HCT116 (cell line): ENCODE measurements at regions not wholly inside any gene's neighbourhood (a gene's known extent, or its start where the extent isn't known, plus 50 kb on each side); places are given as distances from the start of the nearest gene placed in this dataset.

Experiments used
- ATAC-seq: fragments of 200-7000 bp; cut with Tn5 transposase; 2 replicates; pipeline ENCODE4 v1.9.1; 2020; ENCODE audit warnings: mild to moderate bottlenecking, moderate library complexity
- BruUV-seq: library from RNA; stranded (reverse); fragments of 400-500 nt; replicated peaks from 2 replicates; lab custom pipeline; 2021; lab: Mats Ljungman, UMichigan
- CTCF ChIA-PET: fragments of 300-600 bp; sonication (Branson Sonifier 250); formaldehyde crosslinking; loops from one replicate; lab custom pipeline; 2021; ENCODE audit warnings: antibody characterized with exemption; lab: Charles Lee
- POLR2A ChIA-PET: fragments of 300-600, 350-600 bp; sonication (Branson Sonifier 250); formaldehyde crosslinking; loops from one replicate; lab custom pipeline; 2021; ENCODE audit warnings: antibody characterized with exemption; lab: Charles Lee
- RAD21 ChIA-PET, 2 experiments: fragments of 300-600 bp; sonication (Branson Sonifier 250); formaldehyde crosslinking; loops; one replicate each; lab custom pipeline; 2023; ENCODE audit warnings: low total read pairs in 2 of 2; ENCODE audit not compliant: uncharacterized antibody in 2 of 2, unreplicated experiment in 2 of 2, low non-redundant PET in 1 of 2; lab: Charles Lee
- DNase-seq: peaks from one replicate; pipeline ENCODE4 v3.0.0-alpha.2; 2010; ENCODE audit warnings: low read depth, low spot score
- H2AFZ ChIP-seq: fragments of 200-600 bp; shearing (Covaris generic), sonication (generic); 2 replicates; pipeline ENCODE4 v1.6.1; 2017; ENCODE audit warnings: low read depth, mixed run types, mixed read lengths, antibody characterized with exemption, low read length; ENCODE audit not compliant: poor library complexity, severe bottlenecking
- H3K27ac ChIP-seq: 2 replicates; pipeline ENCODE4 v1.5.1; 2012; ENCODE audit warnings: low read depth, low read length
- H3K27me3 ChIP-seq: fragments of 200-600 bp; sonication (generic); 2 replicates; pipeline ENCODE4 v1.6.1; 2016; ENCODE audit warnings: mixed run types, low read length, mixed read lengths; ENCODE audit not compliant: insufficient read depth
- H3K36me3 ChIP-seq, 2 experiments: fragments of 200-500 bp in 1 of 2; fragments of 200-600 bp in 1 of 2; sonication (Bioruptor generic) in 1 of 2; sonication (generic) in 1 of 2; 2 replicates each; pipeline versions ENCODE4 v1.5.1 to v1.6.1; 2014 to 2016; ENCODE audit warnings: low read length in 2 of 2, inconsistent platforms in 1 of 2, mixed read lengths in 1 of 2, mixed run types in 1 of 2; ENCODE audit not compliant: insufficient read depth in 2 of 2, control insufficient read depth in 1 of 2
- H3K4me1 ChIP-seq, 2 experiments: fragments of 200-600 bp in 1 of 2; sonication (generic) in 1 of 2; 2 replicates each; pipeline versions ENCODE4 v1.5.1 to v1.6.1; 2012 to 2017; ENCODE audit warnings: low read length in 2 of 2, inconsistent platforms in 1 of 2, mild to moderate bottlenecking in 1 of 2, mixed read lengths in 1 of 2, mixed run types in 1 of 2, moderate library complexity in 1 of 2; ENCODE audit not compliant: insufficient read depth in 2 of 2, control insufficient read depth in 1 of 2
- H3K4me2 ChIP-seq: fragments of 200-600 bp; sonication (generic); 2 replicates; pipeline ENCODE4 v1.6.1; 2017; ENCODE audit warnings: mixed run types, low read length, mixed read lengths
- H3K4me3 ChIP-seq, 2 experiments: fragments of 200-600 bp in 1 of 2; sonication (generic) in 1 of 2; replicated peaks in 1 of 2; 2 replicates each; pipeline ENCODE4 v1.5.1; 2011 to 2016; ENCODE audit warnings: low read length in 2 of 2, control low read depth in 1 of 2, low read depth in 1 of 2, mild to moderate bottlenecking in 1 of 2, mixed read lengths in 1 of 2, mixed run types in 1 of 2
- H3K79me2 ChIP-seq: fragments of 200-600 bp; sonication (generic); 2 replicates; pipeline ENCODE4 v1.6.1; 2017; ENCODE audit warnings: mild to moderate bottlenecking, mixed run types, low read length, moderate library complexity, mixed read lengths; ENCODE audit not compliant: insufficient read depth
- H3K9ac ChIP-seq: fragments of 200-600 bp; sonication (generic); 2 replicates; pipeline ENCODE4 v1.6.1; 2016; ENCODE audit warnings: low read length, mixed read lengths
- H3K9me2 ChIP-seq: fragments of 200-600 bp; sonication (generic), shearing (Covaris generic); 2 replicates; pipeline ENCODE4 v1.6.1; 2017; ENCODE audit warnings: mixed run types, mild to moderate bottlenecking, moderate library complexity; ENCODE audit not compliant: insufficient read depth
- H3K9me3 ChIP-seq, 2 experiments: fragments of 200-500 bp in 1 of 2; fragments of 200-600 bp in 1 of 2; sonication (Bioruptor generic) in 1 of 2; sonication (generic) in 1 of 2; 2 replicates each; pipeline ENCODE4 v1.6.1; 2014 to 2017; ENCODE audit warnings: low read length in 2 of 2, mixed read lengths in 2 of 2, inconsistent platforms in 1 of 2, low read depth in 1 of 2, mild to moderate bottlenecking in 1 of 2, mixed run types in 1 of 2, moderate library complexity in 1 of 2; ENCODE audit not compliant: control insufficient read depth in 1 of 2, insufficient read depth in 1 of 2
- H4K20me1 ChIP-seq: fragments of 200-600 bp; sonication (generic), shearing (Covaris generic); 2 replicates; pipeline ENCODE4 v1.6.1; 2017; ENCODE audit warnings: mixed run types, mild to moderate bottlenecking, moderate library complexity; ENCODE audit not compliant: insufficient read depth
- CBX3 ChIP-seq: IDR thresholded peaks from 2 replicates; pipeline ENCODE4 v1.6.1; 2012; ENCODE audit warnings: low read depth
- CEBPB ChIP-seq: IDR thresholded peaks from 2 replicates; pipeline ENCODE4 v1.6.1; 2012; ENCODE audit warnings: low read depth
- EGR1 ChIP-seq: IDR thresholded peaks from 2 replicates; pipeline ENCODE4 v1.6.1; 2012; ENCODE audit warnings: low read depth
- ELF1 ChIP-seq: IDR thresholded peaks from 2 replicates; pipeline ENCODE4 v1.6.1; 2012; ENCODE audit warnings: low read depth, borderline replicate concordance
- RAD21 ChIP-seq: IDR thresholded peaks from 2 replicates; pipeline ENCODE4 v1.6.1; 2012; ENCODE audit warnings: low read depth, mild to moderate bottlenecking
- SIN3A ChIP-seq: IDR thresholded peaks from 2 replicates; pipeline ENCODE4 v1.6.1; 2012; ENCODE audit warnings: low read depth
- SP1 ChIP-seq: IDR thresholded peaks from 2 replicates; pipeline ENCODE4 v1.6.1; 2012; ENCODE audit warnings: low read depth
- SRF ChIP-seq: IDR thresholded peaks from 2 replicates; pipeline ENCODE4 v1.6.1; 2012; ENCODE audit warnings: low read depth
- TCF7L2 ChIP-seq: IDR thresholded peaks from 2 replicates; pipeline ENCODE4 v1.7.0; 2011; ENCODE audit warnings: borderline replicate concordance, inconsistent platforms; ENCODE audit not compliant: insufficient read depth, insufficient read length; ENCODE audit errors: extremely low read depth
- intact Hi-C: fragments of 100-400 bp; cut with micrococcal nuclease; formaldehyde crosslinking; loops from 2 replicates; pipeline ENCODE4 v1.10.0; 2022
- TF ChIP-seq, protein P1 (sequence below), 3 experiments: fragments of 200-600 bp in 1 of 3; sonication (generic) in 1 of 3; IDR thresholded peaks in 2 of 3; conservative IDR thresholded peaks in 1 of 3; 2 replicates each; pipeline ENCODE4 v1.5.1; 2012 to 2017; ENCODE audit warnings: low read depth in 2 of 3, low read length in 2 of 3, antibody characterized with exemption in 1 of 3, borderline replicate concordance in 1 of 3, control low read depth in 1 of 3, mild to moderate bottlenecking in 1 of 3, mixed read lengths in 1 of 3, mixed run types in 1 of 3, moderate library complexity in 1 of 3; ENCODE audit not compliant: insufficient read depth in 1 of 3
- TF ChIP-seq, protein P2 (sequence below): IDR thresholded peaks from 2 replicates; pipeline ENCODE4 v1.6.1; 2012

DNA sequence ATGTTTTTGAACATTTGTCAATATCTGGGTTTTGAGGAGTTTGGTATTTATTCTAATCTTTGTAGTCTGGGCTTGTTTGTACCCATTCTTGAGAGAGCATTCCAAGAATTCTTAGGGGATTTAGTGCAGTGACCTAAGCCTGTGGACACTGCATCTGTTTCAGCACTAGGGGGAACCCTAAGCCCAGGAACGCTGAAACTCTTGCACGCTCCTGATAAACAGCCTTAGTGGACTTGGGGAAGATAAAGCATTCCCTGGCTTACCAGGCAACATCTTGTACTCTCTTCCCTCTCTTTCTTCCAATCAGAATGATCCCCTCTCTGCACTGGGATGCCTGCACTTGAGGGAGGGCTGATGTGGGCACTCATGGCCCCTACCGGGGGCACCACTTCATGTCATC, 654.9 kb upstream of the HTR2C start:
- Histone ChIP-seq H3K9ac (no peak overlapping the region), H4K20me1 (no peaks in the 10 kb centered on the region), H3K36me3 (no peaks in the 10 kb centered on the region), H3K4me2 (no peak overlapping the region), H3K27ac (no peak overlapping the region), H3K27me3 (no peaks in the 10 kb centered on the region), H3K9me3 (no peaks in the 10 kb centered on the region), H2AFZ (no peak overlapping the region), H3K4me3 (no peak overlapping the region), H3K79me2 (no peaks in the 10 kb centered on the region), H3K9me2 (no peaks in the 10 kb centered on the region), H3K4me1 (no peaks in the 10 kb centered on the region)
- no TSS peak for BruUV-seq
- RAD21 ChIA-PET: no interaction called here
- POLR2A ChIA-PET: no interaction called here
- peak; percentile 91 for ATAC-seq
- CTCF ChIA-PET: no interaction called here
- peak; percentile 43 for DNase-seq
- TF ChIP-seq CBX3: no peak
- TF ChIP-seq, protein P1, sequence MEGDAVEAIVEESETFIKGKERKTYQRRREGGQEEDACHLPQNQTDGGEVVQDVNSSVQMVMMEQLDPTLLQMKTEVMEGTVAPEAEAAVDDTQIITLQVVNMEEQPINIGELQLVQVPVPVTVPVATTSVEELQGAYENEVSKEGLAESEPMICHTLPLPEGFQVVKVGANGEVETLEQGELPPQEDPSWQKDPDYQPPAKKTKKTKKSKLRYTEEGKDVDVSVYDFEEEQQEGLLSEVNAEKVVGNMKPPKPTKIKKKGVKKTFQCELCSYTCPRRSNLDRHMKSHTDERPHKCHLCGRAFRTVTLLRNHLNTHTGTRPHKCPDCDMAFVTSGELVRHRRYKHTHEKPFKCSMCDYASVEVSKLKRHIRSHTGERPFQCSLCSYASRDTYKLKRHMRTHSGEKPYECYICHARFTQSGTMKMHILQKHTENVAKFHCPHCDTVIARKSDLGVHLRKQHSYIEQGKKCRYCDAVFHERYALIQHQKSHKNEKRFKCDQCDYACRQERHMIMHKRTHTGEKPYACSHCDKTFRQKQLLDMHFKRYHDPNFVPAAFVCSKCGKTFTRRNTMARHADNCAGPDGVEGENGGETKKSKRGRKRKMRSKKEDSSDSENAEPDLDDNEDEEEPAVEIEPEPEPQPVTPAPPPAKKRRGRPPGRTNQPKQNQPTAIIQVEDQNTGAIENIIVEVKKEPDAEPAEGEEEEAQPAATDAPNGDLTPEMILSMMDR (IDR thresholded peaks at IDR 0.05 in 2 of 3, conservative IDR thresholded peaks at IDR 0.05 in 1 of 3; ENCODE audit: borderline replicate concordance in 1 of 3, insufficient read depth in 1 of 3, low read depth in 2 of 3, low read length in 2 of 3): peak; percentile 36 to 69 (median 66); a peak in 5 of 6 replicates
- TF ChIP-seq RAD21: peak; percentile 78
- TF ChIP-seq TCF7L2: no peak
- intact Hi-C loops: loop anchor here (5.0 kb wide), 2 partner anchors 148 to 1033 kb away; no protein-coding TSS in a partner anchor

DNA sequence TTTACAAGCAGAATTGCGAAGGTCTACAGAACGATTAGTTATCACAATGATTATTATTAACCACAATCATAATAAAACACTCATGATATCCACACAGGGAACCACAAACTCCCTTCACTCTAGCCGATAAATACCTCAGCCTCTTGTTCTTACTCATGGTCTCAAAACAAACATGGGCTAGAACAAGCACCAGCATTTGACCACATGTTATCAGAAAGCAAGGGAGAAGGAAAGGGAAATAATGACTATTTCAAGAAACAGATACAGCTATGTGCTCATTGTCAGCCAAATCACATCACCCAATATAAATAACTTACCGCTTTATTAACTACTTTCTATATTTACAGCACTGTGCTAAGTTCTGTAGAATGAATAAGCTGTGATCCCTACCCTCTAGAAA, 663.2 kb upstream of the HTR2C start:
- Histone ChIP-seq H3K9ac (no peak overlapping the region), H3K9me2 (no peaks in the 10 kb centered on the region), H3K79me2 (no peaks in the 10 kb centered on the region), H3K27ac (no peak overlapping the region), H3K4me1 (no peaks in the 10 kb centered on the region), H3K27me3 (no peaks in the 10 kb centered on the region), H3K4me3 (no peak overlapping the region), H2AFZ (no peak overlapping the region), H3K36me3 (no peaks in the 10 kb centered on the region), H3K4me2 (no peak overlapping the region), H4K20me1 (no peaks in the 10 kb centered on the region), H3K9me3 (no peaks in the 10 kb centered on the region)
- TF ChIP-seq ELF1: no peak
- TF ChIP-seq, protein P2, sequence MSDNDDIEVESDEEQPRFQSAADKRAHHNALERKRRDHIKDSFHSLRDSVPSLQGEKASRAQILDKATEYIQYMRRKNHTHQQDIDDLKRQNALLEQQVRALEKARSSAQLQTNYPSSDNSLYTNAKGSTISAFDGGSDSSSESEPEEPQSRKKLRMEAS: no peak
- no peak for TF ChIP-seq CEBPB
- no peak for TF ChIP-seq EGR1
- TF ChIP-seq SIN3A: no peak
- no peak for TF ChIP-seq RAD21
- TF ChIP-seq SRF: no peak
- no peak for TF ChIP-seq SP1
- ChIA-PET CTCF (no interaction called here), POLR2A (no interaction called here), RAD21 (no interaction called here)
- DNase-seq: no peak
- BruUV-seq: no TSS peak
- intact Hi-C loops: no loop called here
- no peak for ATAC-seq
